ENCODE measurements at regions not wholly inside any gene's neighbourhood (a gene's known extent, or its start where the extent isn't known, plus 50 kb on each side); places are given as distances from the start of the nearest gene placed in this dataset.

GRCh38 chr20:24763386-24764026 lies 185.6 kb upstream of the CST7 start:
- TF ChIP-seq POLR2A (IDR thresholded peaks at IDR 0.05; ENCODE audit: low read depth, low read length), result no peak
- TF ChIP-seq CTCF (IDR thresholded peaks at IDR 0.05; ENCODE audit: extremely low read depth in 1 of 2, insufficient read depth in 1 of 2, low read depth in 1 of 2, low read length in 2 of 2), result no peak

All from endothelial cell of umbilical vein (primary cell).